Epithelial cell of esophagus (primary cell): ENCODE measurements at regions not wholly inside any gene's neighbourhood (a gene's known extent, or its start where the extent isn't known, plus 50 kb on each side); places are given as distances from the start of the nearest gene placed in this dataset.

Source experiments
- DNase-seq: peaks from one replicate; pipeline ENCODE4 v3.0.0; 2010; ENCODE audit warnings: low read depth
- H3K4me3 ChIP-seq: 2 replicates; pipeline ENCODE4 v1.5.1; 2011; ENCODE audit warnings: mild to moderate bottlenecking, low read length, control low read depth
- TF ChIP-seq, protein P1 (sequence below): IDR thresholded peaks from 2 replicates; pipeline ENCODE4 v1.5.1; 2011; ENCODE audit warnings: low read depth, mild to moderate bottlenecking, low read length, control low read depth, inconsistent platforms; ENCODE audit not compliant: insufficient read depth; ENCODE audit errors: missing control alignments

- no peak for DNase-seq
- no peak overlapping the region for H3K4me3 ChIP-seq
- TF ChIP-seq, protein P1, sequence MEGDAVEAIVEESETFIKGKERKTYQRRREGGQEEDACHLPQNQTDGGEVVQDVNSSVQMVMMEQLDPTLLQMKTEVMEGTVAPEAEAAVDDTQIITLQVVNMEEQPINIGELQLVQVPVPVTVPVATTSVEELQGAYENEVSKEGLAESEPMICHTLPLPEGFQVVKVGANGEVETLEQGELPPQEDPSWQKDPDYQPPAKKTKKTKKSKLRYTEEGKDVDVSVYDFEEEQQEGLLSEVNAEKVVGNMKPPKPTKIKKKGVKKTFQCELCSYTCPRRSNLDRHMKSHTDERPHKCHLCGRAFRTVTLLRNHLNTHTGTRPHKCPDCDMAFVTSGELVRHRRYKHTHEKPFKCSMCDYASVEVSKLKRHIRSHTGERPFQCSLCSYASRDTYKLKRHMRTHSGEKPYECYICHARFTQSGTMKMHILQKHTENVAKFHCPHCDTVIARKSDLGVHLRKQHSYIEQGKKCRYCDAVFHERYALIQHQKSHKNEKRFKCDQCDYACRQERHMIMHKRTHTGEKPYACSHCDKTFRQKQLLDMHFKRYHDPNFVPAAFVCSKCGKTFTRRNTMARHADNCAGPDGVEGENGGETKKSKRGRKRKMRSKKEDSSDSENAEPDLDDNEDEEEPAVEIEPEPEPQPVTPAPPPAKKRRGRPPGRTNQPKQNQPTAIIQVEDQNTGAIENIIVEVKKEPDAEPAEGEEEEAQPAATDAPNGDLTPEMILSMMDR, result no peak
Measured at GRCh38 chr2:217216982-217217381, 357.1 kb upstream of the TNP1 start.

GRCh38 chr2:217216316-217216715 lies 356.5 kb upstream of the TNP1 start:
- TF ChIP-seq, protein P1, result no peak
- H3K4me3 ChIP-seq, result no peak overlapping the region
- DNase-seq, result no peak

DNA sequence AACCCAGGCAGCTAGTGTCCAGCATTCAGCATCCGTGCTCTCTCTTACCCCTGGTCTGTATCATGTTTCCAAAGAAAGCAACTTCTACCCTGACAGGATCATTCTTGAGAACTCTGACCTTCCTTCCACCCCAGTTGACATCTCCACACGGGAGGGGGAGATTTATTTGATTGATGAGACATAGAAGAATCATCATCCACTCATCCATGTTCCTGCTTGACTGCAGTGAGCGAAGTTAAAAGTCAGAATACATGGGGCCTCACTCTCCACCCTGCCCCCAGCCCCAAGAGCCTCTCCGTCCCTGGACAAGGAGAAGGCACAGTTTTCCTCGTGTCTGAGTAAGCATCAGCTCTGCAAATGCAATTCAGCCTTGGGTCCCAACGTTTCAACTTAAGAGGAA lies 356.0 kb upstream of the TNP1 start:
- no peak overlapping the region for H3K4me3 ChIP-seq
- DNase-seq, result peak; percentile 47
- TF ChIP-seq, protein P1, result no peak

DNA sequence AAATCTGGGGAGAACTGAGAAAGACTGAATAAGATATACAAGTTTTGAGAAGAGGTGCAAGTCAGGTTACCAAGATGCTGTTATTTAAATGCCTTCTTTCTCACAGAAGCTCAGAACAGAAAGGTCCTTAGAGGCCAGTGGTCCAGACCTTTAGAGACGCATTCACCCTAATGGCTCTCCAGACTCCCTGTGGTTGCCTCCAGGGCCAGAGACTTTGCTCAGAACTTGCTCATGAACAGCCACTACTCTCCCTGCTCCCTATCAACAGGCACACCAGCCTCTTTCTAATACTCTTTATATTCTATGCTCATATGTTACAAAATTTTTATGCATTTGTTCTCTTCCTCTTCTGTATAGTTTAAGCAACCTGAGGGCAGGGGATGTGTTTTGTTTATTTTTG lies 349.0 kb upstream of the TNP1 start:
- H3K4me3 ChIP-seq, result no peak overlapping the region
- DNase-seq, result no peak
- TF ChIP-seq, protein P1, result no peak

GRCh38 chr2:217207699-217208010 lies 347.8 kb upstream of the TNP1 start:
- TF ChIP-seq, protein P1, result no peak
- no peak for DNase-seq
- no peak overlapping the region for H3K4me3 ChIP-seq

GRCh38 chr2:217206907-217207698 lies 347.2 kb upstream of the TNP1 start:
- no peak overlapping the region for H3K4me3 ChIP-seq
- TF ChIP-seq, protein P1, result no peak
- DNase-seq, result no peak
